ENCODE measurements at regions not wholly inside any gene's neighbourhood (a gene's known extent, or its start where the extent isn't known, plus 50 kb on each side); places are given as distances from the start of the nearest gene placed in this dataset.

GRCh38 chr9:1320051-1320557, 269.9 kb downstream of the DMRT2 start:
- peaks cover 4% of the 10 kb centered on the region; the same call in 1 of the 2 replicates for H3K9me3 ChIP-seq
- H3K9ac ChIP-seq, result no peak overlapping the region
- H3K4me3 ChIP-seq, result no peak overlapping the region
- H3K27ac ChIP-seq, result no peak overlapping the region
- H3K4me1 ChIP-seq, result no peaks in the 10 kb centered on the region
- no peaks in the 10 kb centered on the region for H4K20me1 ChIP-seq
- TF ChIP-seq Cebpa-rat (IDR thresholded peaks at IDR 0.05), result no peak
- H3K4me2 ChIP-seq, result no peak overlapping the region
- peaks cover 5% of the 10 kb centered on the region; the same call in 1 of the 2 replicates for H3K27me3 ChIP-seq
- no peaks in the 10 kb centered on the region for H3K36me3 ChIP-seq

GRCh38 chr9:1320607-1321195, 270.5 kb downstream of the DMRT2 start:
- TF ChIP-seq Cebpa-rat (IDR thresholded peaks at IDR 0.05), result no peak
- H3K36me3 ChIP-seq, result no peaks in the 10 kb centered on the region
- peaks cover 5% of the 10 kb centered on the region; the same call in 1 of the 2 replicates for H3K27me3 ChIP-seq

GRCh38 chr9:1327467-1327866, 277.3 kb downstream of the DMRT2 start:
- Histone ChIP-seq H3K4me2 (no peak overlapping the region), H3K27me3 (no peaks in the 10 kb centered on the region), H3K4me1 (no peaks in the 10 kb centered on the region), H3K9ac (no peak overlapping the region), H3K4me3 (no peak overlapping the region), H3K9me3 (no peaks in the 10 kb centered on the region), H4K20me1 (no peaks in the 10 kb centered on the region), H3K27ac (no peak overlapping the region), H3K36me3 (no peaks in the 10 kb centered on the region)
- no peak for TF ChIP-seq Cebpa-rat (IDR thresholded peaks at IDR 0.05)

More at GRCh38 chr9:1320607-1321195, 270.5 kb downstream of the DMRT2 start:
- Histone ChIP-seq H3K4me2 (no peak overlapping the region), H4K20me1 (no peaks in the 10 kb centered on the region), H3K4me3 (no peak overlapping the region), H3K4me1 (no peaks in the 10 kb centered on the region), H3K9me3 (peaks cover 4% of the 10 kb centered on the region; the same call in 1 of the 2 replicates), H3K27ac (no peak overlapping the region), H3K9ac (no peak overlapping the region)

GRCh38 chr9:1328341-1328740, 278.2 kb downstream of the DMRT2 start:
- no peak overlapping the region for H3K27ac ChIP-seq
- no peaks in the 10 kb centered on the region for H3K9me3 ChIP-seq
- no peak for TF ChIP-seq Cebpa-rat (IDR thresholded peaks at IDR 0.05)
- H3K4me1 ChIP-seq, result no peaks in the 10 kb centered on the region
- H4K20me1 ChIP-seq, result no peaks in the 10 kb centered on the region
- H3K27me3 ChIP-seq, result no peaks in the 10 kb centered on the region
- H3K4me2 ChIP-seq, result no peak overlapping the region
- H3K4me3 ChIP-seq, result no peak overlapping the region
- no peaks in the 10 kb centered on the region for H3K36me3 ChIP-seq
- H3K9ac ChIP-seq, result no peak overlapping the region

- Histone ChIP-seq H3K9ac (no peak overlapping the region), H4K20me1 (no peaks in the 10 kb centered on the region), H3K4me1 (no peaks in the 10 kb centered on the region), H3K27me3 (no peaks in the 10 kb centered on the region), H3K4me3 (no peak overlapping the region), H3K36me3 (no peaks in the 10 kb centered on the region), H3K4me2 (no peak overlapping the region), H3K9me3 (no peaks in the 10 kb centered on the region), H3K27ac (no peak overlapping the region)
- no peak for TF ChIP-seq Cebpa-rat (IDR thresholded peaks at IDR 0.05)
Measured at GRCh38 chr9:1331546-1332038, 281.4 kb downstream of the DMRT2 start.

- no peaks in the 10 kb centered on the region for H3K27me3 ChIP-seq
- no peak for TF ChIP-seq Cebpa-rat (IDR thresholded peaks at IDR 0.05)
- no peak overlapping the region for H3K9ac ChIP-seq
- no peaks in the 10 kb centered on the region for H3K9me3 ChIP-seq
- H4K20me1 ChIP-seq, result no peaks in the 10 kb centered on the region
- no peak overlapping the region for H3K4me3 ChIP-seq
- H3K4me2 ChIP-seq, result no peak overlapping the region
- H3K4me1 ChIP-seq, result no peaks in the 10 kb centered on the region
- H3K27ac ChIP-seq, result no peak overlapping the region
- H3K36me3 ChIP-seq, result no peaks in the 10 kb centered on the region
Measured at GRCh38 chr9:1332156-1332555, 282.0 kb downstream of the DMRT2 start.

- Histone ChIP-seq H3K9ac (no peak overlapping the region), H3K4me2 (no peak overlapping the region), H3K4me1 (no peaks in the 10 kb centered on the region), H3K27me3 (no peaks in the 10 kb centered on the region), H3K9me3 (no peaks in the 10 kb centered on the region), H3K27ac (no peak overlapping the region), H3K36me3 (no peaks in the 10 kb centered on the region), H3K4me3 (no peak overlapping the region), H4K20me1 (no peaks in the 10 kb centered on the region)
- no peak for TF ChIP-seq Cebpa-rat (IDR thresholded peaks at IDR 0.05)
Measured at GRCh38 chr9:1335174-1335573, 285.0 kb downstream of the DMRT2 start.

GRCh38 chr9:1337169-1337568, 287.0 kb downstream of the DMRT2 start:
- no peak for TF ChIP-seq Cebpa-rat (IDR thresholded peaks at IDR 0.05)
- no peaks in the 10 kb centered on the region for H4K20me1 ChIP-seq

GRCh38 chr9:1340390-1340789, 290.2 kb downstream of the DMRT2 start:
- no peaks in the 10 kb centered on the region for H3K36me3 ChIP-seq
- no peak overlapping the region for H3K9ac ChIP-seq
- no peak overlapping the region for H3K4me2 ChIP-seq
- no peaks in the 10 kb centered on the region for H3K27me3 ChIP-seq
- no peak for TF ChIP-seq Cebpa-rat (IDR thresholded peaks at IDR 0.05)
- H3K9me3 ChIP-seq, result no peaks in the 10 kb centered on the region; the same call in 1 of the 2 replicates
- no peak overlapping the region for H3K27ac ChIP-seq
- no peaks in the 10 kb centered on the region for H4K20me1 ChIP-seq
- no peak overlapping the region for H3K4me3 ChIP-seq
- H3K4me1 ChIP-seq, result no peaks in the 10 kb centered on the region

More at GRCh38 chr9:1337169-1337568, 287.0 kb downstream of the DMRT2 start:
- H3K27me3 ChIP-seq, result no peaks in the 10 kb centered on the region
- no peak overlapping the region for H3K4me2 ChIP-seq
- H3K36me3 ChIP-seq, result no peaks in the 10 kb centered on the region
- no peak overlapping the region for H3K27ac ChIP-seq
- no peak overlapping the region for H3K9ac ChIP-seq
- no peaks in the 10 kb centered on the region for H3K9me3 ChIP-seq
- no peaks in the 10 kb centered on the region for H3K4me1 ChIP-seq
- no peak overlapping the region for H3K4me3 ChIP-seq

GRCh38 chr9:1353291-1353690, 303.1 kb downstream of the DMRT2 start:
- Histone ChIP-seq H4K20me1 (no peaks in the 10 kb centered on the region), H3K4me1 (no peaks in the 10 kb centered on the region), H3K27me3 (no peaks in the 10 kb centered on the region), H3K4me3 (no peak overlapping the region), H3K36me3 (no peaks in the 10 kb centered on the region), H3K27ac (no peak overlapping the region), H3K4me2 (no peak overlapping the region), H3K9ac (no peak overlapping the region), H3K9me3 (no peaks in the 10 kb centered on the region)
- TF ChIP-seq Cebpa-rat (IDR thresholded peaks at IDR 0.05), result no peak
